ENCODE measurements at regions not wholly inside any gene's neighbourhood (a gene's known extent, or its start where the extent isn't known, plus 50 kb on each side); places are given as distances from the start of the nearest gene placed in this dataset.
A peak's percentile ranks its signal among the peaks of the same experiment; 100 is the strongest.

- no peak for DNase-seq
Measured at GRCh38 chr18:75558790-75559189, 131.3 kb upstream of the SMIM21 start.

- DNase-seq, result no peak
Measured at GRCh38 chr18:75556841-75557240, 129.3 kb upstream of the SMIM21 start.

DNA sequence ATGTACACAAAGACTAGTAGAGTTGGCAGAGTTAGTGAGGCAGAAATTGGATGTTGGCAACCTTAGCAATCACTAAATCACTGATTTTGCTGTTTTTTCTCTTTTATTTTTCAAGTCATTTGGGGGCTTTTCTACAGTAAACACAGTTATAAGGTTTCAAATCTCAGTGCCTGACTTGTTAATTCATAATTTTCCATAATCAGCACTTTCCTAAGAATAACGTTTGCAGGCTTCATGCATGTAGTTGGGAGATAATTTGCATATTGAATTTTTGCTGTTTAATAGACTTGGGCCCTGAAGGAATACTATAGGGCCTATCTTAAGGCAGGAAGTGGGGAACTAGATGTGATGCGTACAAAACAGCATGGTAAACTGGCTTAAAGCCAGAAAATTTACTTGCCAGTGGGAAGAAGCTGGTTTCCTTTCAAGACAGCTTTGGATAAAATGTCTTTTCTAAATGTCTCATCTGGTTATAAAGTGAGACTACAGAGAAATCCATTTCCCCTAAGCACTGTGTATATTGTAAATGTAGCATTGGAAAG is 127.2 kb upstream of the SMIM21 start:
- no peak for DNase-seq

- no peak for DNase-seq
Measured at GRCh38 chr18:75554176-75554575, 126.7 kb upstream of the SMIM21 start.

- no peak for DNase-seq
Measured at GRCh38 chr18:75553021-75553420, 125.5 kb upstream of the SMIM21 start.

GRCh38 chr18:75551071-75551470 is 123.6 kb upstream of the SMIM21 start:
- DNase-seq, result no peak

GRCh38 chr18:75548353-75548905 is 120.9 kb upstream of the SMIM21 start:
- peak; percentile 16 for DNase-seq

GRCh38 chr18:75546964-75547363 is 119.5 kb upstream of the SMIM21 start:
- no peak for DNase-seq

DNA sequence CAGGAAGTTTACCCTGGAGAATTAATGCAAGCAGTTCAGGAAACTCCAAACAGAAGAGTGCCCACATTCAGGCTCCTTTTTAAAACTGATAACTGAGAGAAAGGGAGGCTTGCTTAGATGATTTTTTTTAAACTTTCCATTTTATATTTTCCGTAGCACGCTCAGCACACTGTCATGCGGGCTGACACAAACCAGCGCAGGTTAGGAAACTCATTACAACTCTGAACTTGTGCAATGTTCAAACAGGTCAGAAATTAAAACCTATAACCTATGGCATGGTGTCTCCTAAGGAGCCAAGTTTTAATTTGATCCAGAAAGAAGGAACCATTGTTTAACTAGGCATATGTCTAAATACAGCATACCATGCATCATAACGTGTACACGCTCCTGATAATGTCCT is 117.7 kb upstream of the SMIM21 start:
- no peak for DNase-seq

- DNase-seq, result no peak
Measured at GRCh38 chr18:75544496-75544895, 117.0 kb upstream of the SMIM21 start.

DNA sequence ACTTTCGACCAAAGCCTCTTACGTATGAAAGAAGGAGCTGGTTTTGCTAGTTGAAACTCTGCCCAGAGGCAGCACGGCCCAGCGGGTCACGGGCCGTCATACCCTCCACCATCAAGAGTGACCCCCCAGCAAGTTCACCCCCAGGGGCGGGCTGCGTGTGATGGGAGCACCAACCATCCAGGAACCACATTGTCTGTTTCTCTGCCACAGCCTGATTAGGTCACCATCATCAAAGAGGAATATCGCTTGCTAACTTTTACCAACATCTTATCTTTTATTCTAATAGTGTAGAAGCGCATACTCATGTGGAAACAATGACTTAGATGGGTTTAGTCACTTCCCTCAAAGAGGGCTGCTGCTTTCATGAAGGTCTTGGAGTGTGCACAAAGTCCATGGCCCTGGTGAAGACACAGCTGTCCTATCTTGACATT is 116.6 kb upstream of the SMIM21 start:
- no peak for DNase-seq

- DNase-seq, result no peak
Measured at GRCh38 chr18:75538727-75539126, 111.2 kb upstream of the SMIM21 start.

DNA sequence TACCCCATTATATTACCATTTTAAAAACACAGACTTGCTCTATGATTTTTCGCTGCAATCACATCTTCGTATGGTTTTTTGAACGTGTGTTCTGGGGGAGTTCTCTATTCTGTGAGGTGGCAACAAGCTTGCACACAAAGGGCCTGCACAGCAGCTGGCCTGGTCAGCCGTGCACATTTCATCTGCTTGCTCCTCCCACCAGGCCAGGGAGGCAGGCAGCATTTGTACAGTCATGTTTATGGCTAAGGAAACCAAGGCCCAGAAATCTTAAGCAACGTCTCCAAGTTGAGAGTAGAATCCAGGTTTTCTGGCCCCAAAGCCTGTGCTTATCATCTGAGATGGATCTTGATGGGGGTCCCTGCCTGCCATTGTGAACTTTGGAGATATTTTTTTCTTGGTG is 106.4 kb upstream of the SMIM21 start:
- DNase-seq, result no peak

DNA sequence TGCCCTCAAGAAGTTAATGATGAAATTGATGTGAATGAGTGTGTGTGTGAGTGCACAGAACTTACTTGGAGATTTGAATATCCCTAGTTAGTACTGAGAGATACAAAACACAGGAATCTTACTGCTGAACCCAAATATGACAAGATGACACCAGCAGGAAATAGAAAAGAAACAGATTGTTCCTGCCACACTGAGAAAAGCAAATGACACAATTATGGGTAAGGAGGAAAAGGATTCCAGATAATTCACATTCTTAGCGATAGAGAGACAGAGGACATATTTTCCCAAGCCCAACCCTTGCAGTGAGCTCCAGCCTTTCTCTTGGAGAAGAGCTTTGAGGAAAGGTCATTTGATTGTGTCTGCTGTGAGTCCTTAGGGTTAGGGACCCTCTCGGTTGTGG is 105.7 kb upstream of the SMIM21 start:
- no peak for DNase-seq

DNA sequence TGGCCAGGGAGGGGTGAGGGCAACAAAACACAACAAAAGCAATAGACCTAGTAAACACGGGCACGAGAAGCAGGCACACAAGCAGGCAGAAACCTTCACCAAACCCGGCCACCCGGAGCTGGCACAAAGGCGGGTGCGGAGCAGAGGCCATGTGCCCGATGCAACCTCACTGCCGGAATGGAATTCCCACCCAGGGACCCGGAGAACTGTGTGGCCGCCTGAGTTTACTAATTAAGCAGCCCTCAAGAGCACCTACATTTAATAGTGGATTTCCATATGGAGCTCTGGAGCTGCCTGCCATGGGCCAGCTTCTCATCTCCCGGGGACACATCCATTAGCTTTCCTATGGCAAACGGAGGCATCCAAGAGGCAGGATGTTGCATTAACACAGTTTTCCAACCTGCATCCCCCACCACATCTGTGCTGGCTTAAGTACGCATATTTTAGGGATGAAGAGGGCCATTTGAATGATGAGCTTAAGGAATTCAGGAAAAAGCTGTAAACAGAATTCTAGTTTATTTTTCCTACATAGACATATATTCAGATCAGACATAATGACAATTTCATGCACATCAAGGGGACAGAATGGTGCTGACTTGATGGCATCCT is 104.5 kb upstream of the SMIM21 start:
- no peak for DNase-seq

DNA sequence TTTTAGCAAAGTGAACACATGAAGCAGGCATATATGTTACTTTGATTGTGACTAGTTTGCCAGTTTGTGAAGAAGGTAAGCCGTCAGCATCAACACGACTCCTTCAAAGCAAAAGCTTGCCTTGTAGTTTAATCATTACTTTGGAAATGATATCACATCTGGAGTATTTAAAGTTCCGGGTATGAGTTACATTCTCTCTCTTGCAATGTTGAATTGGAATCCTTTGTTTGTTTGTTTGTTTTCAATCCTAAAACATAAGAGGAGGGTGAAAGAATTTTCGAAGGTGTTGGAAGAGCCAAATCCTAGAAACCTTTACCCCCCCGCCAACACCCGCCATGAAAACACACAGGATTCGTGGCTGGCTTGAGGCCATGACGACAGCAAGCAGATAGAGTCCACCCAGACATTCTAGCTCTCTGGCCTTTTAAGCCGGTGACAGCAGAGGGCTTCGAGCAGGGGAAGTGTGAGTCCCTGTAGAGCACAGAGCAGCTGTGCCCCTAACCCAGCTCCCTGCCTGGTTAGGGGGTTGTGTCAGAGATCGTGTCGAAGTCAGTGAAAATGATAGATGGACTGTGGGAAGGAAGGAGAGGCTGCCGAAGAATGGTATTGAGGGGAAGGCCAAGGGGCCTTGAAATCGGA is 103.8 kb upstream of the SMIM21 start:
- no peak for DNase-seq

DNA sequence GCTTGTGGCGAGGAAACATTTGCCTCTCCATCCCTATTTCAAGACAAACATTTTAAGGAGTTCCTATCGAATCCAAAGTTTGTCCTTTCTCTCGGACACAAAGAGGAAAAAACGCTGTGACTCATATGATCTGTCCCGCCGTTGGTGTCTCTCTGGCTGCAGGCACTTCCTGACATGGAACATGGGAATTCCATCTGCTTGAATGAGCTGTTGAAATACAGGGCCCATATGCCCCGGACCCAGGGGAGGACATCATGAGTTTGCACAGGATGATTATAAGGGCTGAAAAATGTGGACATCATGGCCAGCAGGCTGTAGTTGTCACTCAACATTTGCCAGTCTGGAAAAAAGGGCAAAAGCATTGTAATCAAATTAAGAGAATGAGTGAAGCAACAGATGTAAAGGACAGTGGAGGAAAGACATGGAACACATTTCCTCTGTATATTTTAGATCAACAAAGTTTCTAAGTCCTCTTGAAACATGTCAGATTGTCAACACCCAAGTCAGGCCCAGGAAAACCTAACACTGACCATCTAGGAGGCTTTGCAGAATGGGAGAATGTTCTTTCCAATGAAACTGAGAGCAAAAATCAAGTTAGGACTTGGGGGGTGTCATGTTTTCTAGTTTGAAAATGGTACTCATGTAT is 103.2 kb upstream of the SMIM21 start:
- DNase-seq, result no peak

DNA sequence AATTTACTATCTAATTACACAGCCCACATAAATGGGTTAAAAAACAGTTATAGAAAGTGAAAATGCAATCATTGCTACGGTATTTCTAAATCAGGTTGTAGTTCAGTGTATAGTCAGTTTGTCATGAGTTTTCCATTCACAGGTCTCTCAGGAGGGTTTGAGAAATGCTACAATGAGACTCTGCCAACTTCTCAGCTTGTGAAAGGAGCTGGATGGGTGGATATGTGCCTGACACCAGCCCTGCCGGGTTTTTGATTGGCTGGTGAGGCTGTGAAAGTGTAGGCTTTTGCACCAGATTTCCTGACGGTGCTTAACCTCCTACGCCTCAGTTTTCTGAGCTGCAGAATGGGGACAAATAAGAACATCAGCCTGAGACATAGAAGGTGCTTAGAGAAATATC is 102.6 kb upstream of the SMIM21 start:
- no peak for DNase-seq

DNA sequence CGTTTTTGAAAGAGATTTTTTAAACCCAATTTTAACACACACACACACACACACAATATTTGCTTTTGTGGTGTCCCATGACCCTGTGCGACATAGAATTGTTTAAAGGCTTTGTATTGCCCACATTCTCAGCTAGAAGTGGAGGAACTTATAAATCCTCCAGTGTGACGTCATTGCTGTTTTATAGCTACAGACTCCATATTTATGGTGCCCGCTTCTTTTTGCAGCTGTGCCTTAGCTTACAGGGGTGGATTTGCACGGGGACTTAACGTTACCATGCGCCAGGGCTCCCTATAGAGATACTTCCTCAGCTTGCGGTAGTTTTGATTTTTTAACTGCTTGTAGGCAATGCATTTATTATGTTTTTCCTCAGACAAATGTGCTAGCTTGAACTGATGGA is 101.9 kb upstream of the SMIM21 start:
- no peak for DNase-seq

DNA sequence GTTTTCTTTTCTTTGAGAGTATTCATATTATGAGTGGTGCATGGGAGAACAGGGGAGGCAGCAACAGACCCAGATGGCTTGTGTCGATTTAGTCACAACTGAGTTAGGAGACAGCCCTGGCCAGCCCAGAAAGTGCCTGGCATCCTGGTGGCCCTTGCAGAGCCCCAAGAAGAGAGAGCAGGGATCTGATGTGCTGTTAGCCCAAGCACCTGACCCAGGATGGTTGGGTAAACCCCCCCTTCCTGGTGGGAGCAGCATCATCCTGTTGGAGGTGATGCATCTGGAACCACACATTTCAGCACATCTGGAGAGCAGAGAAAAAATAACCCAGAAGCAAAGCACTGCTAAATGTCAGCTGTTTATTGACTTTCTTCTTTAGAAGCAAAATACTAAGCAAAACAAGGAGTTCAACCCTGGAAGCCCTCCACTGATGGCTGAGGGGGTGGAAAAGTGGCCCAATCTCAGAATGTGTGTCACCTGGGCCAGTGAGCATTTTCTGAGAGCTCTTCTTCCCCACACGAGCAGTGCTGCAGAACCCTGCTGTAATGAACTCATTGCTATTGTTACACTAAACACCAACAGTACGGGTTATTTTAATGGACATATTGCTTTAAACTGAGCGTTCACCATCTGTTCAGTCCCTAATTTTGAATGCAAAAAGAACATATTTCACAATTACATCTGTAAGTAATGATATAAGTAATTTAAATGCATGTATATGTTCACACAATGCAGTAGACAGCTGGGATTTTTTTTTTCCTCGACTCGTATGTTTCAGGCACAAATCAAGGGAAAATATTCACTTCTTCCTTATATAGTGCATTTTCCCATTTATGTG is 100.6 kb upstream of the SMIM21 start:
- no peak for DNase-seq

- no peak for DNase-seq
Measured at GRCh38 chr18:75526038-75526437, 98.5 kb upstream of the SMIM21 start.

DNA sequence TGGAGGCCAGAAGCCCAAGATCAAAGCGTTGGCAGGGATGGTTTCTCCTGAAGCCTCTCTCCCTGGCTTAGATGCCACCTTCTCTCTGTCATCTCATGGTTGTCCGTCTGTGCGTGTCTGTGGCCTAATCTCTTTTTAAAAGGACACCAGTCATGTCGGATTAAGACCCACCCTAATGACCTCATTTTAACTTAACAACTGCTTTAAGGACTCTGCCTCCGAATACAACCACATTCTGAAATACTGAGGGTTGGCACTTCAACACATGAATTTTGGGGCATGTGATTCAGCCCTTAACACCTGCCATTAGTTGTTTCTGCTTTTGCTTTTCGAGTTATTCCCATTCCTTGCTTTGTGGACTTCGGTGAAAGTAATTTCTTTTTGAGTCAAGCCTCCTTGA is 97.8 kb upstream of the SMIM21 start:
- no peak for DNase-seq

GRCh38 chr18:75524841-75525240 is 97.3 kb upstream of the SMIM21 start:
- no peak for DNase-seq
